ENCODE measurements at regions not wholly inside any gene's neighbourhood (a gene's known extent, or its start where the extent isn't known, plus 50 kb on each side); places are given as distances from the start of the nearest gene placed in this dataset.

DNA sequence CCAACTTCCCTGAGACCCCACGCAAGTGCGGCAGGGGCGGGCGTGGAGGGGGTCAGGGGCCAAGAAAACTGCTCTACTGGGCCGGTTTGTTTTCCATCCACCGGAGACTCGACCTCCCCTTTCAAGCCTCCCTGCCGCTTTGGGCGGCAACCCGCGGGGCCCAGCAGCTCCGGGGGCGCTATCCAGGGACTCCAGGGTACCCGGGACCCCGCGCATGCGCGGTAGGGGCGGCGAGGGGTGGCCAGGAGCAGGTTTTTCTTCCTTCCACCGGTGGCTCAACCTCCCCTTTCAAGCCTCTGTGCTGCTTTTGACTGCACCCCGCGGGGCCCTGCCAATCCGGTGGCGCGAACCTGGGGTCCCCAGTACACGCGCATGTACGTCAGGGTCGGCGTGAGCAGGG, 323.5 kb downstream of the ALG10 start:
- 0% methylated on average over 10 of the region's 31 CpGs for WGBS (ENCODE audit: low lambda C conversion rate)
- H3K27me3 ChIP-seq (ENCODE audit: insufficient read depth) = peaks cover 48% of the 10 kb centered on the region

DNA sequence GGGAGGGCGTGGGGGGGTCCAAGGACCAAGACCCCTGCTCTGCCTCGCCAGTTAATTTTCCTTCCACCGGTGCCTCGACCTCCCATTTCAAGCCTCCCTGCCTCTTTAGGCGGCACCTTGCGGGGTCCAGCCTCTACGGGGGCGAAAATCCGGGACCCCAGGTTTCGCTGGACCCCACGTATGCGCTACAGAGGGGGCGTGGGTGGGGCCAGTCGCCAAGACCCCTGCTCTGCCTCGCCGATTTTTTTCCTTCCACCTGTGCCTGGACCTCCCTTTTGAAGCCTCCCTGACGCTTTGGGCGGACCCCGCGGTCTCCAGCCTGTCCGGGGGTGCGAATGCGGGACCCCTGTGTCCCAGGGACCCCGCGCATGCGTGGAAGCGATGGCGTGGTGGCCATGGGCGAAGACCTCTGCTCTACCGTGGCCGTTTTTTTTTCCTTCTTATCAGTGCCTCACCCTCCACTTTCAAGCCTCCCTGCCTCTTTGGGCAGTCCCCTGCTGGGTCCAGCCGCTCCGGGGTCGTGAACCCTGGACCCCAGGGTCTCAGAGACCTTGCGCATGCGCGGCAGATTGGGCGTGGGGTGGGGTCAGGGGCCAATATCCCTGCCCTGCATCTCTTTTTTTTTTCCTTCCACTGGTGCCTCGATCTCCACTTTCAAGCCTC, 324.2 kb downstream of the ALG10 start:
- Histone ChIP-seq H3K9me3 (no peaks in the 10 kb centered on the region), H3K4me1 (ENCODE audit: control insufficient read depth in 1 of 2, insufficient read depth in 2 of 2, low read depth in 1 of 2, low read length in 1 of 2) (no peaks in the 10 kb centered on the region; a peak in 1 of 4 replicates), H3K4me3 (ENCODE audit: low read depth in 2 of 2, low read length in 1 of 2) (peak overlapping the region; percentile 28 to 47; a peak in 3 of 4 replicates), H3K36me3 (replicated peaks in 1 of 2; ENCODE audit: control insufficient read depth in 1 of 2, insufficient read depth in 2 of 2, low read length in 1 of 2) (no peaks in the 10 kb centered on the region), H3K27ac (ENCODE audit: low read depth in 2 of 2, low read length in 1 of 2) (no peak overlapping the region), H2AFZ (ENCODE audit: low read depth) (peak overlapping the region; percentile 37; the same call in 1 of the 2 replicates), H3K27me3 (ENCODE audit: insufficient read depth) (peaks cover 48% of the 10 kb centered on the region), H3F3A (replicated peaks; ENCODE audit: insufficient read depth) (no peaks in the 10 kb centered on the region), H3K9me2 (no peaks in the 10 kb centered on the region), H4K20me1 (ENCODE audit: insufficient read depth) (no peaks in the 10 kb centered on the region), H3K79me2 (ENCODE audit: insufficient read depth) (no peaks in the 10 kb centered on the region), H3K4me2 (peak overlapping the region; percentile 69), H3K9ac (no peak overlapping the region)
- POLR2A ChIA-PET = no interaction called here
- no peak for DNase-seq
- TF ChIP-seq TAF1 (IDR thresholded peaks at IDR 0.05; ENCODE audit: borderline replicate concordance, low read depth, low read length) = no peak
- no peak for TF ChIP-seq EP300 (IDR thresholded peaks at IDR 0.05; ENCODE audit: borderline replicate concordance in 1 of 2, low read depth in 1 of 2, low read length in 1 of 2)
- no peak for TF ChIP-seq NFIC (IDR thresholded peaks at IDR 0.05; ENCODE audit: borderline replicate concordance)
- TF ChIP-seq RAD21 (IDR thresholded peaks at IDR 0.05; ENCODE audit: low read length) = no peak
- TF ChIP-seq POLR2AphosphoS5 (IDR thresholded peaks at IDR 0.05; ENCODE audit: low read depth, low read length) = no peak
- peak; percentile 44 for TF ChIP-seq NRF1 (IDR thresholded peaks at IDR 0.05; ENCODE audit: low read depth, low read length)
- TF ChIP-seq EZH2phosphoT487 (IDR thresholded peaks at IDR 0.05; ENCODE audit: borderline replicate concordance, low read depth) = no peak
- WGBS (ENCODE audit: low lambda C conversion rate) = 4% methylated on average over 36 of the region's 39 CpGs
- CTCF ChIA-PET = no interaction called here

More for the DNA sequence above, 323.5 kb downstream of the ALG10 start:
- H3K36me3 ChIP-seq (replicated peaks in 1 of 2; ENCODE audit: control insufficient read depth in 1 of 2, insufficient read depth in 2 of 2, low read length in 1 of 2) = no peaks in the 10 kb centered on the region
- H3K9me2 ChIP-seq = no peaks in the 10 kb centered on the region
- H2AFZ ChIP-seq (ENCODE audit: low read depth) = no peak overlapping the region
- DNase-seq = peak; percentile 65
- H3F3A ChIP-seq (replicated peaks; ENCODE audit: insufficient read depth) = no peaks in the 10 kb centered on the region
- peak overlapping the region; percentile 69; the same call in 1 of the 2 replicates for H3K4me2 ChIP-seq
- H4K20me1 ChIP-seq (ENCODE audit: insufficient read depth) = no peaks in the 10 kb centered on the region
- TF ChIP-seq POLR2AphosphoS5 (IDR thresholded peaks at IDR 0.05; ENCODE audit: low read depth, low read length) = no peak
- TF ChIP-seq NRF1 (IDR thresholded peaks at IDR 0.05; ENCODE audit: low read depth, low read length) = peak; percentile 29; the same call in 1 of the 2 replicates
- no peaks in the 10 kb centered on the region; a peak in 1 of 4 replicates for H3K4me1 ChIP-seq (ENCODE audit: control insufficient read depth in 1 of 2, insufficient read depth in 2 of 2, low read depth in 1 of 2, low read length in 1 of 2)
- H3K4me3 ChIP-seq (ENCODE audit: low read depth in 2 of 2, low read length in 1 of 2) = no peak overlapping the region; a peak in 2 of 4 replicates
- H3K27ac ChIP-seq (ENCODE audit: low read depth in 2 of 2, low read length in 1 of 2) = no peak overlapping the region
- CTCF ChIA-PET = no interaction called here
- H3K9me3 ChIP-seq = no peaks in the 10 kb centered on the region
- H3K9ac ChIP-seq = no peak overlapping the region
- POLR2A ChIA-PET = no interaction called here
- no peaks in the 10 kb centered on the region for H3K79me2 ChIP-seq (ENCODE audit: insufficient read depth)

DNA sequence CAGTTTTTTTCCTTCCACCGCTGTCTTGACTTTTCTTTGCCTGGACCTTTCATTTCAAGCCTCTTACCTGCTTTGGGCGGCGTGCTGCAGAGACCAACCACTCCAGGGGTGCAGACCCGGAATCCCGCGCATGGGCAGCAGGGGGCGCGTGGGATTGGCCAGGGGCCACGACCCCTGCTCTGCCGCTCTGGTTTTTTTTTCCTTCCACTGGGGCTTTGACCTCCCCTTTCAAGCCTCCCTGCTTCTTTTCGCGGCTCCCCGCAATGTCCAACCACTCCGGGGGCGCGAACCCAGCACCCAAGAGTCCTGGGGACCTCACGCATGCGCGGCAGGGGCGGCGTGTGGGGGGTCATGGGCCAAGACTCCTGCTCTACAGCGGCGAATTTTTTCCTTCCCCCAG, 325.1 kb downstream of the ALG10 start:
- Histone ChIP-seq H4K20me1 (ENCODE audit: insufficient read depth) (no peaks in the 10 kb centered on the region), H3K36me3 (replicated peaks in 1 of 2; ENCODE audit: control insufficient read depth in 1 of 2, insufficient read depth in 2 of 2, low read length in 1 of 2) (no peaks in the 10 kb centered on the region), H3F3A (replicated peaks; ENCODE audit: insufficient read depth) (no peaks in the 10 kb centered on the region), H3K9me3 (no peaks in the 10 kb centered on the region), H3K27ac (ENCODE audit: low read depth in 2 of 2, low read length in 1 of 2) (no peak overlapping the region), H3K4me3 (ENCODE audit: low read depth in 2 of 2, low read length in 1 of 2) (peak overlapping the region; percentile 28 to 47; a peak in 2 of 4 replicates), H3K27me3 (ENCODE audit: insufficient read depth) (peaks cover 45% of the 10 kb centered on the region), H3K9me2 (no peaks in the 10 kb centered on the region), H3K4me1 (ENCODE audit: control insufficient read depth in 1 of 2, insufficient read depth in 2 of 2, low read depth in 1 of 2, low read length in 1 of 2) (no peaks in the 10 kb centered on the region; a peak in 1 of 4 replicates), H2AFZ (ENCODE audit: low read depth) (peak overlapping the region; percentile 37; the same call in 1 of the 2 replicates), H3K4me2 (peak overlapping the region; percentile 69), H3K79me2 (ENCODE audit: insufficient read depth) (no peaks in the 10 kb centered on the region), H3K9ac (no peak overlapping the region)
- peak; percentile 60 for DNase-seq
- ChIA-PET POLR2A (no interaction called here), CTCF (no interaction called here)
- TF ChIP-seq NFIC (IDR thresholded peaks at IDR 0.05; ENCODE audit: borderline replicate concordance) = peak; percentile 28; the same call in 1 of the 2 replicates
- no peak for TF ChIP-seq MEF2A (IDR thresholded peaks at IDR 0.05; ENCODE audit: borderline replicate concordance, low read depth)
- no peak for TF ChIP-seq SMC3 (IDR thresholded peaks at IDR 0.05; ENCODE audit: low read depth, low read length)
- TF ChIP-seq FOXJ3 (CRISPR knock-in tag; IDR thresholded peaks at IDR 0.05) = no peak
- no peak for TF ChIP-seq TCF12 (IDR thresholded peaks at IDR 0.05)
- no peak for TF ChIP-seq PBX3 (IDR thresholded peaks at IDR 0.05)
- TF ChIP-seq, protein P1, sequence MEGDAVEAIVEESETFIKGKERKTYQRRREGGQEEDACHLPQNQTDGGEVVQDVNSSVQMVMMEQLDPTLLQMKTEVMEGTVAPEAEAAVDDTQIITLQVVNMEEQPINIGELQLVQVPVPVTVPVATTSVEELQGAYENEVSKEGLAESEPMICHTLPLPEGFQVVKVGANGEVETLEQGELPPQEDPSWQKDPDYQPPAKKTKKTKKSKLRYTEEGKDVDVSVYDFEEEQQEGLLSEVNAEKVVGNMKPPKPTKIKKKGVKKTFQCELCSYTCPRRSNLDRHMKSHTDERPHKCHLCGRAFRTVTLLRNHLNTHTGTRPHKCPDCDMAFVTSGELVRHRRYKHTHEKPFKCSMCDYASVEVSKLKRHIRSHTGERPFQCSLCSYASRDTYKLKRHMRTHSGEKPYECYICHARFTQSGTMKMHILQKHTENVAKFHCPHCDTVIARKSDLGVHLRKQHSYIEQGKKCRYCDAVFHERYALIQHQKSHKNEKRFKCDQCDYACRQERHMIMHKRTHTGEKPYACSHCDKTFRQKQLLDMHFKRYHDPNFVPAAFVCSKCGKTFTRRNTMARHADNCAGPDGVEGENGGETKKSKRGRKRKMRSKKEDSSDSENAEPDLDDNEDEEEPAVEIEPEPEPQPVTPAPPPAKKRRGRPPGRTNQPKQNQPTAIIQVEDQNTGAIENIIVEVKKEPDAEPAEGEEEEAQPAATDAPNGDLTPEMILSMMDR (IDR thresholded peaks at IDR 0.05) = peak; percentile 61
- TF ChIP-seq FOSL2 (IDR thresholded peaks at IDR 0.05; ENCODE audit: borderline replicate concordance, low read depth) = no peak
- 0 out of 2 replicates have a peak, but pooled peaks have one; percentile 24 for TF ChIP-seq NRF1 (IDR thresholded peaks at IDR 0.05; ENCODE audit: low read depth, low read length)
- TF ChIP-seq TEAD4 (IDR thresholded peaks at IDR 0.05; ENCODE audit: borderline replicate concordance, insufficient read depth) = no peak
- TF ChIP-seq FOXM1 (IDR thresholded peaks at IDR 0.05; ENCODE audit: low read depth) = no peak
- TF ChIP-seq, protein P2, sequence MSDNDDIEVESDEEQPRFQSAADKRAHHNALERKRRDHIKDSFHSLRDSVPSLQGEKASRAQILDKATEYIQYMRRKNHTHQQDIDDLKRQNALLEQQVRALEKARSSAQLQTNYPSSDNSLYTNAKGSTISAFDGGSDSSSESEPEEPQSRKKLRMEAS (IDR thresholded peaks at IDR 0.05; ENCODE audit: low read depth) = no peak
- TF ChIP-seq GABPA (IDR thresholded peaks at IDR 0.05; ENCODE audit: low read depth) = no peak
- 13% methylated on average over 23 of the region's 23 CpGs for WGBS (ENCODE audit: low lambda C conversion rate)
